ENCODE measurements at regions not wholly inside any gene's neighbourhood (a gene's known extent, or its start where the extent isn't known, plus 50 kb on each side); places are given as distances from the start of the nearest gene placed in this dataset.

DNA sequence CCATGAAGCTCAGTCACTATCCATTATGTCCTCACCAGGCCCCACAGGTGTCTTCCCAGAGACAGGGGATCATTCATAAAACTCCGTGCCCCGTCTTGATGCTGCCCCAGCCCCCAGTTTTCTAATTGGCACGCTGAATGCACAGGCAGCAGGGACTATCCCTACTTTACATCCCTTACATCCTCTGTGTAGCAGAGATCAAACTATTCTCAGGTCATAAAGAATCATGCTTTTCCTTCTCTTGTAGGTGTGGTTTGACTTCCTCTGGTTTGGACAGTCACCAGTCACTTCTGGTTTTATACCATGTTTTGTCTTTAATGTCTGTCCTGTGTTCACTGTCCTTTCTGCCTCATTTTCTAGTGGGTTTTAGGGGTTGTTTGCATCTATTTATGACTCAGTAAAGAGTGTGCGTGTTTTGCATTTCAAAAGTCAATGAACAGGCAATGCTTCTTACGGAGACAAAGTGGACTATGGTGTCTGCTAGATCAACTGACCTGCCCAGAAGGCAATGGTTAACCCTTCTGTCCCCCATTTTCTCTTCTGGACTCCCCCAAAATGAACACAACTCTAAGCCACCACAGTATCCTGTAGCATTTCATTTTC, 140.4 kb upstream of the NPVF start:
- no peak for DNase-seq

DNA sequence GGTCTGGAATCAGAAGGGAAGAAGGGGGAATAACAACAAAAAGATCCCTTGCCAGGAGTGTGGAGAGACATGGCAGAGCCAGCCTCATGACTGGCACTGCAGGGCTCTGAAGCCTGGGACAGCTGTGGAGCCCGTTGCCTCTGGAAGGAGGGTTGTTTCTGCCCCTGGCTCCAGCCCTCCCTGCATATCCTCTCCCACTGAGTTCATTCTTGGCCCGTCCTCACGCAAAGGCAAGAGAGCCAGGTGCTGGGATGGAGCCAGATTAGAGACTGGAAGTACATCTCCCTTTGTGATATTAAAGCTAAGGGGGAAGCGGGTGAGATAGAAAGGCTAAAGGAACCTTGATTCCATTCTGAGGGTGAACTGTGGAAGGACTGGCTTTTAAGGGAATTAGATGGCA, 141.5 kb upstream of the NPVF start:
- DNase-seq, result no peak

DNA sequence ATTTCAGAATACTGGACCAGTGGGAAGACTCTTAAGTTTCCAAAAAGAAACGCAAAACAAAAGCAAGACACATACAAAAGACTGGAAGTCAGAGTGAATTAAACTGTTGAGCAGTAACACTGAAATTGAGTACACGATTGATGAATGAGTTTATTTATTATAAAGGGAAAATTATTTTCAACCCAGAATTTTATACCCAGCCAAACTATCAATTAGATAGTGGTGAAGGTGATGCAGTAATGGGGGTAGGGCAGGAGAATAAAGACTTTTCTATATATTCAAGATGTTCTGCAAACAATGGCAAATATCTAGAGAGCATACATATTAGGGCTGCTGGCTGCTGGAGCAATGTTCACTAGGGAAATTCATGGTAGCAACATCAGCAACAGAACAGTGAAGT, 143.7 kb upstream of the NPVF start:
- no peak for DNase-seq

DNA sequence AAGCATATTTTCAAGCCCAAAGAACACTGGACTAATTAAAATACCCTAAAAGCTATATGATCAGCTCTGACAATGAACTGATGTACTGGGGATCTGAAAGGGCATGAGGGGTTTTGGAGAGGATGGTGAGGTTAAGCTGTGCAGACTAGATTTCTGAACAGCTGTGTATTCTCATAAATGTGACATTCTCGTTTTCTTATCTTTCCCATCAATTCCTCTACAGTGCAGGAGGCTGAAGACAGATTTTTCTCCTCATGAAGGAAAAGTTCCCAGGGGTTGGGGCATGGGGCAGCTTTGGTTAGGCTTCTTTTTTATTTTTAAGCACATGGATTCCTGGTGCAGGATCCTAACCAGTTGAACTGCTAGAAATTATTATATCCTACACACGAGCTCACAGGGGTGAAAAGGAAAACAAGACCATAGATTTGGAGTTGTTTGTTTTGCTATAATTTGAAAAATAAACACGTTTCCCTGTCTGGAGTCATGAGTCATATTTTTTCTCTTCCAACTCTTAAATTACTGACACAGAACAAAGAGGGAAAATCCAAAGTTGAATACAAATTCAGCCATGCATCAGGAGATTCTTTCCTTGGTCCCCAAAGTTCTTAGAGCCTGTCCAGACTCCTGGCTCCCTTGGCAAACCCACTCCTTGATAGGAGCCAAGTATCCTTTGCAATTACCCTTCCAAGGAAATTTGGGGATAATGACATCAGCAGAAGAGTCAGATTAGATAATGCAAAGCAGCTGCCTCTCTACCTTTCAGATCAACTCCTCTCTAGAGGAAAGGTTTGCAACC, 147.7 kb upstream of the NPVF start:
- DNase-seq, result no peak

DNA sequence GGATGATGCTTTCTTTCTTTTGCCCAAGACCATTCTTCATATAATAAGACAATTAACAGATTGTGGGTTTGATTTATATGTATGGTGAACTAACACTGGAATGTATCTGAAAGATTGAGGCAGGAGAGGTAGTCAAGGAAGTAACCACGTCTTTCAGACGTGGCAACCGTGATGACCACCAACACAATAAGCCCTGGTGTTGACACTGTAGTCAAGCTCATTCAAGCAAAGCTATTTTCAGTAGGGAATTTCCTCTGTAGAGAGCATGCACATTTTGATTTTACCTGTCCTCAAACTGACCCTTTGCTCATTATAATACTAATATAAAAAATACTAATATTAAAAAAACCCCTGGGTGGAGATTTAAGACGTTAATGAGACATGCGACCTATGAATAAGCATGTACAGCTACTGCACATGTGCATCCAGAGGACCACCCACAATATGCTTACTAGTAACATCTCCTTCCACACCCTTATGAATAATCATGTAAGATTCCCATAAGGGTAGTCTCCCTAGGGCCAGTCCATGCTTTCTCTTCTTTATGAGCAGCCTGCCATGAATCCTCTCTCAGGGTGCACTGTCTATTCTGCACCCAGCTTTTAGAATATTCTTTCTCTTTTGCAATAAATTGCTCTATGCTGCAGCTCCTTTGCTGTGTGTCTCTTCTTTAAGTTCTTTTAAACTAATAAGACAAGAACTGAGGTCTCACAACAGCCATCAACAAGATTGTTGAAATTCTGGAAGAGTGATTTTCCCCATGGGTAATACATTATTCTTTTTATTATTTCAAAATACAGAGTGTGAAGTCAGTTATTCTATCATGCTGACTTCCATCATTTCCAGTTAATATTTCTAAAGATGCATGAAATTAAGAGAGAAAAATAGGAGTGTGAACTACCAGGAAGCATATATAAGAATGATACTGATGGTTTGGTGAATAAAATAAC, 151.3 kb upstream of the NPVF start:
- DNase-seq, result no peak

DNA sequence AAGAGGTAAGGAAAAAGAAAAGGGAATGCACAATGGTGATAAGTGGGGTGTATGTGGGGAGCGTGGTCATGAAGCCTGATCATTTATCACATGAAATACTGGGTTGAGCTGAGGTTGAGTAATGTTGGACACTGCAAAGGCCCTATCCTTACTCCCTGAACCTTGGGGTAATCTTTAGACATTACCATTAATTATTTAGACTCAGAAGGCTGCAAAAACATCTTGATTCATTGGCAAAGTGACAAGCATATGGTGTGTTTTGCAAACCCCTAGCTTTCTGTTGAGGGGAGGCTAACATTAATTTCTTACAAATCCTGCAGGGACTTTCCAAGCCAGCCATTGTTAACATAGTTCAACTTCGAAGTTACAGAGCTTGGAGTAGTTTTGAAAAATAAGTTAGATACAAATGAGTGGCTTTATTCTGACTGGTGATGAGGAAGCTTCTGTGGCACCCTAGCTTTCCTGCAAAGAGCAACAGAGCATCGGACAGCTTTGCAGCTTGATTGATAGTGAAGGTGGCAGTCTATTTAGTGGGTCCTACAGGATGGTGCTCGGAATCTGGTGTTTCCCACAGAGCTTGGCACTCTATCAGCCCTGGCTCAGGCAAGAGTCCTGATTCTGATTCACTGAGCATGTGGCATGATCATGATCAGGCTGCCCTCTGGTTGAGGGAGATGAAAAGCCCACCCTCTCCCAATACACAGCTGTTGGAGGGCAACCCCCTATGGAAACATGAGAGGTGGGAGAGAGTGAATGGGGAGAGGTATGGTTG, 153.7 kb upstream of the NPVF start:
- no peak for DNase-seq

DNA sequence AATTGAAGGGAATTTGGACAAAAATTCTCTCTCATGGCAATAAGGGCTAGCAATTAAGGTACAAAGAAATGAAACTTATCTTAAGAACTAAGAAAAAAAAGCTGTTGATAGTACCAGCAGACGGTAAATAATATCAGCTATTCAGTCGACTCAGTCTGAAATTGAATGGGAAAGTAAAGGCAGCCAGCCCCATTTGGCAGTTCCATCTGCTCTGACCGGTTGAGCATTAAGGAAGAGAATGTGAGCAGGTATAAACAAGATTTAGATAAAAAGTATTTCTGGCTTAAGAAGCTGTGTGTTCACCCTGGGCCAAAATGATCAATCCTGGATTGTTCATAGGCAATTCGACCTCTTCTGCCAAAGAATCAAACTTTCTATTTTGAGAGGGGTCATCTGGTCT, 154.6 kb upstream of the NPVF start:
- DNase-seq, result no peak

DNA sequence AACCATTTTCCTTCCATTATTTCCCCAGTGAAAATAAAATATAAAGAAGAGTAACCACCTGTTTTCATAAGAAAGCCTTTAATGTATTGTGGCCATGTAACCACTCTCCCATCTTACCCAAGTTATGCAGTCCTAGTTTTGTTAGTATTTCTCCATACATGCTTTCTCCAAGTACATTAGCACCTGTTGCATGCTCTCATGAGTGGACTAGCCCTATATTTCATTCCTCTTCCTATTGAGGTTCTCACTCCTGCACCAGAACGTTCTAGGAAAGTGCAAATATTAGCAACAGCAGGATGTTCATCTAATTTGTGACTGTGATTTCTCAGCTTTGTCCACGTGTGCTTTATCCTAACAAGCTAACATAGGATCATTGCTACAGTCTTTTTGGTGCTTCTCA, 155.1 kb upstream of the NPVF start:
- DNase-seq, result no peak

DNA sequence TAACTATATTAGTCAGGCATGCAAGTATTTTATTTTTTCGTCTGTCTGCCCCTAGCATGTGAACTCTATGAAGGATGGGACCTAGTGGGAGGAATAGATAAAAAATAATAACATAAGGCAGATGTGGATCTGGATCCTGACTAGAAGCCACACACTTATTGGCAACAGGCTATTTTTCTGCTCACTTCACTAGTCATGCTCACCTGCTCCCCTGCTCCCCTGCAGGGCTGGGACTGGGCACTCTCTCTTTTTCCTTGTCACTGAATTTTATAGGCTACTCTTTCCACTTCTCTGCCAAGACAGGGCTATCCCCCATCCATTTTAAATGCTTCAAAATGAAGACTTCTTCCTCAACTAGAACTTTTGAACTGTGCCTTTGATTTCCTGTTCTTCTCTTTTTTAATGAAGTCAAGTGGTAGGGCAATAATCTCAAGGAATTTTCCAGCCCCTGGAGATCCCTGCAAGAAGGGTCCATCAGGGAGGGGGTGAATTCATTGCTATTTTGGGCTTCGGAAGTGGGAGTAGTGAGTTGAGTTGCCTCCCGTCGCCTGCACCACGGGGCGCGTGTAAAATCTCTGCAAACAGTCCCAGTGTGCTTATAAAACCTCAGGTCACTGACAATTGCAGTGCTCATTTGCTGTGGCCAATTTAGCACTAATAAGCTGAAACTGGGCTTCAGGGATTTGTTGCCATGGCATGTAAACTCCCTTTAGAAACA, 156.7 kb upstream of the NPVF start:
- no peak for DNase-seq

DNA sequence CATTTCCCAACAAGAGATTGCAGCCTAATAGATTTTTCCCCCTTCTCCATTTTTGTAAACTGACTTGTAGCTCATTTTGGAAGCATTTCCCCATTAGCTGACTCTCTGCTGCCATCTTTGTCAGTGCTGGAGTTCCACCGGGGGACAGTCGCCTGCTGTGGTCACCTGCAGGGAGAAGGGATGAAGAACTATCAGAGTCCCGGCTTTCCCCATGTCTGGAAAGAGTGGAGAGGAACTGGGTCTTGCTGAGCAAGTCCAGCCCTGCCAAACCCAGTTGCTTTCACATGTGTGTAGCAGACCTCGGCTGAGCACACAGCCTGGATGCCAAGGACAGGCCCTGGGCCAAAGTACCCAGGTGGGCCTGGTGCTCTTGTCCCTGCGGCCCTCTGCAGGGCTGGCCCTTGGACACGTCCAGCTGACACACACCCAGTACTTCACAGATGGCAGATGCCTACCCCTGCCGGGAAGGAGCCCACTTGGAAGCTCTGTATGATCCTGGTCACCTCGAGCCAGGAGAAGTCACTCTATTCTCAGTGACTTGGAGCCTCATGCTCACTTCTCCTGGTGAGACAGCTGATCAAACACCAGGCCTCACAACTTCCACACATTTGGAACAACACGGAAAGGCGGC, 157.3 kb upstream of the NPVF start:
- DNase-seq, result no peak

DNA sequence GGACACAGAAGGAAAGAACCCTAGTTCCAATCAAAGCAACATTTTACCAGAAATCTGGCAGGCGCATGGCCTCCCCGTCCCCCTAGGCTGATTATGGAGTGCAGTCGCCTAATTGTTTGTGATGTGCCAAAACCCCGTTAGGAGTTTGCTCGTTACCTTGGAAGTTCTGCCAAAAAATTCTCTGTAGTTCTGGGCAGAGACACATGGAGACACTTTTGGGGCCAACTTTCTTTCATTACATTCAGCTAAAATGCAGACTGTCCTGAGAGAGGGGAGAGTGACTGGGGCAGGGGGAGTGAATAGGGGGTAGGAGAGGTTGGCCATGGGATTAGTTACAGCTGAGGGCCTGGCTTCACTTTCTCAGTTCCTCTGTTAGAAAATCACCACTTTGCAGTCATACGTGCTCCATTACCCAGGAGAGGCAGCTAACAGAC, 158.0 kb upstream of the NPVF start:
- DNase-seq, result no peak

DNA sequence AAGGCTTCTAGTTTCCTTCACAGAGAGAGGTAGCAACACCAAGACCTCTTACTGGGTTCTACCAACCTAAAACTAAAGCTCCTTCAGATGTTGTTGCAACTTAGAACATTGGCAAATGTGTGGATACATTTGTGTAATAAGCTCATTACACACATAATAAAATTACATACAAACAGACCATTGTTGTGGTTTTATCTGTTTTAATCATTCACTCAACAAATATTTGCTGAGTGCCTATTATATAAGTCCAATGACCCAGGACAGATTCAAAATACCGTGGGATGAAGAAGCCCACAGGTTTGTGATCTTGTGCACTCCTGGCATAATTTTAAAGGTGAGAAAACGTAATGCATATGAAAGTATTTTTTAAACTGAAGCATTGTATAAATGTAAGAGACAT, 160.4 kb upstream of the NPVF start:
- no peak for DNase-seq

DNA sequence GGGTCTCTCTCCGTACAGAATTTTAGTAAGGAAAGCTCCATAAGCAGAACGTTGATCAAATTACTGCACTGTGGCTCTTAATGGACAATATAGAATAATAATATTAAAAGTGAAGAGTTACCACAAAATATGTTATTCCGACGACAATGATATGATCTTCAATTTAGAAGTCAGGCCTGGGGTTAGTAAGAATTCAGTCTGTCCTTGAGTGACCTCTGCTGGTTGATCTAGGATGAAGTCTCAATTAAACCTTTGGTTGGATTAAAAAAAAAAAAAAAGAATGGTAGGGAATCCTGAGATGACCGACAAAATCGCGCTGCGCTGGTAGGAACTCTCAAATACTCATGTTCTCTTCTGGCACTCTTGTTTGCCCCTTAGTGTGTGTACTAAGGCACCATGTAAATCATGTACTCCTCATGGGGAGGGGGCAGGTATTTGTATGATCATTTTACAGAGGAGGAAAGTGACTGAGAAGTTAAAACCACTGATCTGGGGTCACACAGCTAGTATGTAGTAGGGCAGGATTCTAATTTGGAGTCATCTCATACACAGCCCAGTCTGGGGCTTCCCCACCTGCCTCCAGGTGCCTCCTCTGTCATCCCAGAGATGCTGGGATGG, 161.3 kb upstream of the NPVF start:
- peak; percentile 15 for DNase-seq

DNA sequence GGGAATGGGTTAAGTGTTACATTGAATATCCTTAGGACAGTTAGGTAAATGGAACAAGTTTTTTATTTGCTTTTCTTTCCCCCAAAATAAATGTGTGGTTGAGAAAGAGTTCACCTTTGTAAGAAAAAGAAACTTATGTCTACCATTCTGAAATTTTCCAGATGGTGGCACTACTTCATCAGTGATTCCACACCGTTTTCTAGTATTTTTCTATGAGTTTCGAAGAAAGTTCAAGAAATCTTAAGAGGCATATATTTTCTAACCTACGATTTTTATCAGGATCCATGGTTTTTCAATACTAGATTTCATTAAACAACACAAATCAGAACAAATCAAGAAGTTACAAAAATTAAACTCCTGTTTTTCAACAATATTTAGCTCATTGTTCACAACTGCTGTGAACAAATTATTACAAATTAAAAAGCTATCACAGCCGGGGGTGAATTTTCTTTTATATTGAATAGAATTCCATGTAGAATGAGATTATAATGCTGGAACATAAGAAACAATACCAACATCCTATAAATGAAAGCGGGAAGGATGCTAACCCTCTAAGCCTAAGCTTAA, 163.1 kb upstream of the NPVF start:
- no peak for DNase-seq

DNA sequence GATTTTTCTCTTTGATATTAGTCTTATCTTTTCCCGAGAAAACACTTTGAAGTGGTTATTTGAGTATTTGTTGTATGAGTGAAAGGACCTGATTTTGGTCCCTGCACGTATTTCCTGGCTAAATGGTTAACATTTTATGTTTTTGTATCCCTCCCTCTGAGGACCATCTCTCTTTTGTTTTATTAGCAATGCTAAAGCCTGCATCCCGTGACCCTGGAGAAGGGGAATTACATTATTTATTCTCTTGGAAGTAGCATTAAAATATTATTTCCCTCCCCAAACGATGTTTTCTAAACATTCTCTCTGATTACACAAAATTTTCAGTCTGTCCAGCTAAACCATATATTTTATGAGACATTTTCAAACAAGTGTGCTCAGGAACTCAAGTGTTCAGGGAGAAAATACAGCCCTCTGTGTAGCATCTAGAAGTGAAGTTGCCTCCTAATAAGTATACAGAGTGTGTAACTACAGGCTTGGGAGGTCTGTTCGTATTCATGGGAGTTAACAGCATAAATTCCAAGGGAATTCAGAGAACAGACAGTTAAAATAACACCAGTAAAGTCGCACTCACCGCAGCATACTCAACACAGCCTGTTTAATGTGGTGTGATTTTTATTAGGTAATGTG, 163.8 kb upstream of the NPVF start:
- DNase-seq, result no peak

DNA sequence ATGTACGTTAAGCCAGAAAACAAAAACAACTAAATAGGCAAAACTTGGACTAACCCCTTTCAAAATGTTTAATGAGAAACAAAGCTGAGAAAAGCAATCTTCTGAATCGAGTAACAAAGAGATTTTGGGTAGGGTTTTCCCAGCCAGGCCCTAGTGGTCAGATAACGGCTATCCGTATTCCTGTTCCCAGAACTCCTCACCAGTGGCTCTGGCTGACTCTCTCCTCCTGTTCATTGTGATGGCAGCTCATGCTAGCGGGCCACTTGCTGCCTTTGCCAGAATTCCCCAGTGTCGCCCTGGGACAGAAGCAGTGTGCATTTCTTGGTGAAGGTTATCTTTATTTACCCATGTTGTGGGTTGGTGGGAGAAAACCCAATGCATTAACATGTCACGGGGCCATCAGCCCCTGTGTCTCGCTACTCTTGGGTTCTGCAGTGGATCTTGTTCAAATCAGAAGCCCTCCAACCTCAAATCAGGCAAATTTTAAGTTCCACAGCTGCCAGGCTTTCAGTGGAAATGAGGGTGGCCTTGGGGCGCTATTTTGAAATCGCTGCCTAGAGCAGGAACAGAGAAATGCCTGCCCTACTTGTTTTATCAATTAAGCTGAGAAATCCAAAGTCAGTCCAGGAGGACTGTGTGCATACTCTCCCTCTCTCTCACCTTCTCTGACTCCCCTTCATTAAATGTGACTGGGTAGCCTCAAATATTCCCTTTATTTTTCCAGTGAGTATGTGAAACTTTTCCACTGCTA, 164.5 kb upstream of the NPVF start:
- DNase-seq, result no peak

DNA sequence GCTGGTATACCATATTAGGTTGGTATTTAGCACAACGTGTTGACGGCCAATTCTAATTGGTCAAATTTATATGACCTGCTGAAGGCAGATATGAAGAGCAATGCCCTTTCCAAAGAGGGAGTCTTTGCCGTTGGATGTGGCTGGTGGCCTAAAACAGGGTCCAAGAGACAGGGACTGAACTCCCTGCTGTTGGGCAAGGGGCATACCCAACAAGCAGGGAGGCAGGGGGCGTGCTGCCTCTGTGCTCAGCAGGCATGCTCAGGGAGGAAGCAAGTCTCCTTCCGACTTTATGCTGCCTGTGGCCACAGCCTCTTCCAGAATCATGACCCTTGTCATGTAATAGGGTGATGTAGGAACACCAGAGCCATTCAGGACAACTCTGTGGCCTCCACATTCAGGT, 167.7 kb upstream of the NPVF start:
- no peak for DNase-seq

DNA sequence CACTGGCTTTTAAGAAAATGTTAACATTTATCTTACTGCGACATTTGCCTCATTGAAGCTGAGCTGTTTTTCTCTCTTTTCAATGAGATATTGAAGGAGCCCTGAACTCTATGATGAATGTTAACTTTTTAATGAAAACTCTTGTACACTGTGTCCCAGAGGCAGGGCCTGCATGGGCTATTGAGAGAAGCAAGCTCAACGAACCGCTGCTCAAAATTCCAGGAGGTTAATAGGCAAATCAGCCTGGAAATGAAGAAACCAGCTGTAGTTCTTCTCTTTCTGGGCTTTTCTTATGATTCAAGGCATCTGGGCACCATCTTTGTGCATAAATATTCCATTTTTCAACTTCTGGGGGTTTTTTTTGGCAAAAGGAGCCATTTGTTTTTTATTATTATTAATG, 168.4 kb upstream of the NPVF start:
- no peak for DNase-seq

DNA sequence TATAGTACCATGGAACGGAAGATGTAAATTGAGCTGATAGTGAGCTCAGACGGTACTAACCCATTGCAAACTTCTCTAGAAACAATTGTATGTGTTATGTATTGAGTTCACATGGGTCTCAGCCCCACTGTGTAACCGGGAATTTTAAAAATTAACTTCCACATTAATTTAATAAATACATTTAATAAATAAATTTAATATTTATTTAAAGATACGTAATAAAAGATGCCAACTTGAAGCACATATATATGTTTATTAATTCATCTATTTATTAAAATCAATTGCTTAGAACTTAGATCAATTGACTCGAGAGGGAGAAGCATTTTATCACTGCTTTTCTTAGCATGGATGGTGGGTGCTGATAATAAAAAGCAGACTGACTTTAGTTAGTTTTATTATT, 170.1 kb upstream of the NPVF start:
- DNase-seq, result no peak

Measured in CD4-positive, alpha-beta T cell treated with Interleukin-12 subunit alpha and Interleukin-12 subunit beta, for 1 hour (primary cell).